Occipital lobe (tissue), 1 donor: ENCODE measurements at regions not wholly inside any gene's neighbourhood (a gene's known extent, or its start where the extent isn't known, plus 50 kb on each side); places are given as distances from the start of the nearest gene placed in this dataset.
"Not testable (repeated sequence)": the region's sequence is repeated elsewhere in the genome, so short reads cannot be mapped to it uniquely, and the experiment has no call there.

Experiments
- DNase-seq: peaks from one replicate; lab custom pipeline; 2025; lab: John Stamatoyannopoulos, UW

GRCh38 chr11:114929351-114930000, 251.1 kb downstream of the NXPE2 start:
- DNase-seq = no peak

GRCh38 chr11:114938799-114939198, 260.5 kb downstream of the NXPE2 start:
- DNase-seq = no peak

GRCh38 chr11:114942207-114942606, 263.9 kb downstream of the NXPE2 start:
- DNase-seq = no peak

- DNase-seq = no peak
These were observed 271.5 kb downstream of the NXPE2 start for GRCh38 chr11:114949614-114950351.

GRCh38 chr11:114953039-114953438, 274.7 kb downstream of the NXPE2 start:
- no peak for DNase-seq

GRCh38 chr11:114955923-114956322, 277.6 kb downstream of the NXPE2 start:
- no peak for DNase-seq

GRCh38 chr11:114956566-114956965, 278.2 kb downstream of the NXPE2 start:
- DNase-seq = no peak

GRCh38 chr11:114959953-114960505, 281.7 kb downstream of the NXPE2 start:
- no peak for DNase-seq

- not testable (repeated sequence) for DNase-seq
These were observed 282.5 kb downstream of the NXPE2 start for GRCh38 chr11:114960819-114961218.

GRCh38 chr11:114964676-114965214, 286.4 kb downstream of the NXPE2 start:
- no peak for DNase-seq

GRCh38 chr11:114970927-114971645, 292.8 kb downstream of the NXPE2 start:
- no peak for DNase-seq

- DNase-seq = no peak
These were observed 293.8 kb downstream of the NXPE2 start for GRCh38 chr11:114972105-114972504.

- DNase-seq = no peak
These were observed 299.3 kb downstream of the NXPE2 start for GRCh38 chr11:114977651-114978050.

GRCh38 chr11:114982141-114982540, 303.8 kb downstream of the NXPE2 start:
- DNase-seq = no peak

GRCh38 chr11:114984611-114985163, 306.4 kb downstream of the NXPE2 start:
- DNase-seq = no peak

GRCh38 chr11:114986365-114986764, 308.0 kb downstream of the NXPE2 start:
- no peak for DNase-seq

- DNase-seq = no peak
These were observed 308.9 kb downstream of the NXPE2 start for GRCh38 chr11:114987186-114987760.

GRCh38 chr11:114988644-114989043, 310.3 kb downstream of the NXPE2 start:
- DNase-seq = no peak

GRCh38 chr11:114989536-114989935, 311.2 kb downstream of the NXPE2 start:
- no peak for DNase-seq

GRCh38 chr11:115005663-115006062, 327.3 kb downstream of the NXPE2 start:
- DNase-seq = no peak

GRCh38 chr11:115007851-115008250, 329.5 kb downstream of the NXPE2 start:
- no peak for DNase-seq
